MM.1S (cell line): ENCODE measurements at regions not wholly inside any gene's neighbourhood (a gene's known extent, or its start where the extent isn't known, plus 50 kb on each side); places are given as distances from the start of the nearest gene placed in this dataset.

ENCODE experiments used
- DNase-seq: peaks from one replicate; pipeline ENCODE4 v3.0.0-alpha.2; 2015
- H2AFZ ChIP-seq: fragments of 300-600 bp; sonication (generic); 2 replicates; pipeline ENCODE4 v1.6.0; 2016; ENCODE audit warnings: antibody characterized with exemption, low read length
- H3F3A ChIP-seq: fragments of 300-600 bp; sonication (generic); 2 replicates; pipeline ENCODE4 v1.6.1; 2016; ENCODE audit warnings: mild to moderate bottlenecking, antibody characterized with exemption, low read length, moderate library complexity, mixed read lengths; ENCODE audit not compliant: insufficient read depth
- H3K27ac ChIP-seq: fragments of 300-600 bp; sonication (generic); 2 replicates; pipeline ENCODE4 v1.5.1; 2016; ENCODE audit warnings: mild to moderate bottlenecking, low read length
- H3K27me3 ChIP-seq: fragments of 300-600 bp; sonication (generic); replicated peaks from 2 replicates; pipeline ENCODE4 v1.6.0; 2016; ENCODE audit warnings: low read length; ENCODE audit not compliant: insufficient read depth
- H3K36me3 ChIP-seq: fragments of 300-600 bp; sonication (generic); replicated peaks from 2 replicates; pipeline ENCODE4 v1.6.1; 2016; ENCODE audit warnings: mild to moderate bottlenecking, low read length, mixed read lengths; ENCODE audit not compliant: insufficient read depth
- H3K4me1 ChIP-seq: fragments of 300-600 bp; sonication (generic); 2 replicates; pipeline ENCODE4 v1.6.1; 2016; ENCODE audit warnings: low read length, mixed read lengths
- H3K4me2 ChIP-seq: fragments of 300-600 bp; sonication (generic); 2 replicates; pipeline ENCODE4 v1.6.0; 2016; ENCODE audit warnings: low read depth, low read length
- H3K4me3 ChIP-seq: fragments of 300-600 bp; sonication (generic); 2 replicates; pipeline ENCODE4 v1.5.1; 2016; ENCODE audit warnings: low read length, mixed read lengths
- H3K79me2 ChIP-seq: fragments of 300-600 bp; sonication (generic); 2 replicates; pipeline ENCODE4 v1.6.1; 2016; ENCODE audit warnings: mixed run types, low read length, mixed read lengths
- H3K9ac ChIP-seq: fragments of 300-600 bp; sonication (generic); 2 replicates; pipeline ENCODE4 v1.6.1; 2016; ENCODE audit warnings: low read length, mixed read lengths
- H3K9me2 ChIP-seq: fragments of 300-600 bp; sonication (generic); replicated peaks from 2 replicates; pipeline ENCODE4 v1.6.1; 2016; ENCODE audit warnings: mild to moderate bottlenecking, low read length, mixed read lengths; ENCODE audit not compliant: insufficient read depth
- H3K9me3 ChIP-seq: fragments of 300-600 bp; sonication (generic); replicated peaks from 2 replicates; pipeline ENCODE4 v1.6.1; 2016; ENCODE audit warnings: mild to moderate bottlenecking, low read length, mixed read lengths; ENCODE audit not compliant: insufficient read depth
- H4K20me1 ChIP-seq: fragments of 300-600 bp; sonication (generic); 2 replicates; pipeline ENCODE4 v1.6.1; 2016; ENCODE audit warnings: mild to moderate bottlenecking, low read length, moderate library complexity, mixed read lengths; ENCODE audit not compliant: insufficient read depth
- CTCF ChIP-seq: fragments of 300-600 bp; sonication (generic); IDR thresholded peaks from 2 replicates; pipeline ENCODE4 v1.5.1; 2016; ENCODE audit warnings: antibody characterized with exemption, low read length, mixed read lengths
- EZH2 ChIP-seq: fragments of 300-600 bp; sonication (generic); optimal IDR thresholded peaks from 2 replicates; pipeline ENCODE3; 2017; ENCODE audit warnings: low read depth, mild to moderate bottlenecking, antibody characterized with exemption, low read length, mixed read lengths
- EZH2phosphoT487 ChIP-seq: fragments of 300-600 bp; sonication (generic); IDR thresholded peaks from 2 replicates; pipeline ENCODE4 v1.6.1; 2018; ENCODE audit warnings: antibody characterized with exemption, low read length

- no peak for DNase-seq
- no peak overlapping the region for H3K4me3 ChIP-seq
- H3K9me3 ChIP-seq: no peaks in the 10 kb centered on the region
- no peaks in the 10 kb centered on the region for H3K9me2 ChIP-seq
- H4K20me1 ChIP-seq: no peaks in the 10 kb centered on the region
- H3K79me2 ChIP-seq: no peaks in the 10 kb centered on the region
- no peak overlapping the region for H3K4me2 ChIP-seq
- no peaks in the 10 kb centered on the region for H3K27me3 ChIP-seq
- H3K27ac ChIP-seq: no peak overlapping the region
- no peak overlapping the region for H2AFZ ChIP-seq
- no peaks in the 10 kb centered on the region for H3K36me3 ChIP-seq
- H3K4me1 ChIP-seq: 0 out of 2 replicates have a peak, but pooled peaks cover 5% of the 10 kb centered on the region
- no peaks in the 10 kb centered on the region for H3F3A ChIP-seq
- no peak for TF ChIP-seq EZH2
- TF ChIP-seq EZH2phosphoT487: no peak
- TF ChIP-seq CTCF: no peak
- H3K9ac ChIP-seq: no peak overlapping the region
Measured at GRCh38 chrX:40263014-40263560, 165.3 kb upstream of the BCOR start.

DNA sequence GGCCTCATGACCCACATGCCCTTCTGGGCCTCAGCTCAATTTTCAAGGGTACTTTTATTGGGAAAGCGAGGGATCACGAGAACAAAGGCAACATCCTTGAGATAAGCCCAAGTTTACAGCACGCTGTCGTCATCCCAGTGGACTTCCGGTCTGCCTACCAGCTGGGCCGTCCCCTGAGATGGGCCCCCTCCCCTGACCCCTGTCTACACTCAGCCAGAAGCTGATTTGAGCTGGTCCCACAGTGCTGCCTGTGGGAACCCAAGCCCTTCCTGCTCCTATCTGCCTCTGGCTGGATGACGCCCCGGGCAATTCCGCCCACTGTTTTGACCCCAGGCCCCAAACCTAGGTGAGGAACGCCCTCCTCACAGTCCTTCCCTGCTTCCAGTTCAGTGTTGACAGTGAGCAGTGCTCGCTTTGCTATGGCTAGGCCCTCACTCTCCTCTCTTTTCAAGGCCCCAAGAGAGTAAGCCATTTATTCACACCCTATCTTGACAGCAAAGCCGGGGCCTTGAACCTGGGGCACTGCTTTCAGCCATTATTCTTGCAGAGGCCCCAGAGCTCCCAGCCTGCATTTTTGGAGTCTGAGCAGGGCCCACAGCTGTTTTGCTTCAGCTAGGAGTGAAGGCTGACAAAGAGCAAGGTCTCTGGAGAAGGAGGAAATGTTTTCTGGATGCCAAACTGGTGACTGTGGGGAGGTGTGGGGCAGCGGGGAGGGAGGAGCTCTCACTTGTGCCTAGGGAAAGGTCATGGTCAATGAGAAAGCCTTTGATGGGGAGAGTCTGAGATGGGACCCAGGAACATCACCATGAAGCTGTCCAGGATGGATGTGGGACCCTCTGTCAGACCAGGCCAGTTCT is 164.6 kb upstream of the BCOR start:
- H2AFZ ChIP-seq: no peak overlapping the region
- H3K9ac ChIP-seq: no peak overlapping the region
- no peaks in the 10 kb centered on the region for H3K79me2 ChIP-seq
- no peaks in the 10 kb centered on the region for H3K4me1 ChIP-seq
- no peaks in the 10 kb centered on the region for H3K36me3 ChIP-seq
- H4K20me1 ChIP-seq: no peaks in the 10 kb centered on the region
- no peaks in the 10 kb centered on the region for H3K9me2 ChIP-seq
- no peaks in the 10 kb centered on the region for H3K27me3 ChIP-seq
- no peaks in the 10 kb centered on the region for H3F3A ChIP-seq
- no peak overlapping the region for H3K27ac ChIP-seq
- no peaks in the 10 kb centered on the region for H3K9me3 ChIP-seq
- TF ChIP-seq CTCF (no peak), EZH2phosphoT487 (no peak), EZH2 (no peak)
- H3K4me2 ChIP-seq: no peak overlapping the region
- H3K4me3 ChIP-seq: no peak overlapping the region
- no peak for DNase-seq

DNA sequence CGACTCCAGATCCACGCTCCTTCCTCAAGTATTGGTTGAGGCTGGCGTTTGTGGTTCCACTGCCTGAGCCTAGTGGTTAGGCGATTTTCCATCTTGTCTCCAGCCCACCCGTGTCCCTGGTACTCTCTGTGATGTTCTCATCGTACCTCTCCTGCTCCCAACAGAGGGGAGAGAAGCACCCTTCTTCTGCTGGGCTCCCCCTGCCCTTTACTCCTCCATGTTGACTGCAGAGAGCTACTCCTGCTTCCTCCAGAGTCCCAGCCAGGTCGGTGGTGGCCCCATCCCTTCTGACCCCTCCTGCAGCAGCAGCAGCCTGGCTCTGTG is 164.0 kb upstream of the BCOR start:
- DNase-seq: no peak
- no peaks in the 10 kb centered on the region for H4K20me1 ChIP-seq
- H3K4me2 ChIP-seq: no peak overlapping the region
- no peak for TF ChIP-seq CTCF
- TF ChIP-seq EZH2: no peak
- no peak for TF ChIP-seq EZH2phosphoT487
- H3K9ac ChIP-seq: no peak overlapping the region
- H3F3A ChIP-seq: no peaks in the 10 kb centered on the region
- no peak overlapping the region for H3K4me3 ChIP-seq
- H3K9me2 ChIP-seq: no peaks in the 10 kb centered on the region
- no peaks in the 10 kb centered on the region for H3K4me1 ChIP-seq
- no peaks in the 10 kb centered on the region for H3K27me3 ChIP-seq
- H3K27ac ChIP-seq: no peak overlapping the region
- H2AFZ ChIP-seq: no peak overlapping the region
- H3K36me3 ChIP-seq: no peaks in the 10 kb centered on the region
- H3K9me3 ChIP-seq: no peaks in the 10 kb centered on the region
- H3K79me2 ChIP-seq: no peaks in the 10 kb centered on the region
